H4 (cell line): ENCODE measurements at regions not wholly inside any gene's neighbourhood (a gene's known extent, or its start where the extent isn't known, plus 50 kb on each side); places are given as distances from the start of the nearest gene placed in this dataset.
"Not testable (repeated sequence)": the region's sequence is repeated elsewhere in the genome, so short reads cannot be mapped to it uniquely, and the experiment has no call there.

Source experiments
- DNase-seq: peaks from one replicate; pipeline ENCODE4 v3.0.0-alpha.2; 2015; ENCODE audit warnings: low spot score

GRCh38 chr9:26240020-26240419 lies 561.8 kb upstream of the TUSC1 start:
- no peak for DNase-seq

- DNase-seq = no peak
These were observed 559.0 kb upstream of the TUSC1 start for GRCh38 chr9:26237256-26237655.

GRCh38 chr9:26234865-26235264 lies 556.6 kb upstream of the TUSC1 start:
- DNase-seq = no peak

GRCh38 chr9:26231391-26231790 lies 553.1 kb upstream of the TUSC1 start:
- no peak for DNase-seq

GRCh38 chr9:26229324-26230054 lies 551.2 kb upstream of the TUSC1 start:
- DNase-seq = no peak

GRCh38 chr9:26228273-26228672 lies 550.0 kb upstream of the TUSC1 start:
- DNase-seq = no peak

- no peak for DNase-seq
These were observed 543.0 kb upstream of the TUSC1 start for GRCh38 chr9:26221290-26221689.

- DNase-seq = no peak
These were observed 542.1 kb upstream of the TUSC1 start for GRCh38 chr9:26220367-26220766.

GRCh38 chr9:26219961-26220360 lies 541.7 kb upstream of the TUSC1 start:
- no peak for DNase-seq

GRCh38 chr9:26216702-26217101 lies 538.5 kb upstream of the TUSC1 start:
- DNase-seq = no peak

GRCh38 chr9:26214713-26215444 lies 536.6 kb upstream of the TUSC1 start:
- not testable (repeated sequence) for DNase-seq

GRCh38 chr9:26210338-26210851 lies 532.2 kb upstream of the TUSC1 start:
- DNase-seq = no peak

GRCh38 chr9:26205261-26205660 lies 527.0 kb upstream of the TUSC1 start:
- DNase-seq = no peak

- DNase-seq = no peak
These were observed 515.0 kb upstream of the TUSC1 start for GRCh38 chr9:26193237-26193636.

GRCh38 chr9:26191711-26192110 lies 513.5 kb upstream of the TUSC1 start:
- DNase-seq = no peak

GRCh38 chr9:26181836-26182235 lies 503.6 kb upstream of the TUSC1 start:
- no peak for DNase-seq

GRCh38 chr9:26176628-26177027 lies 498.4 kb upstream of the TUSC1 start:
- DNase-seq = no peak

GRCh38 chr9:26175264-26175663 lies 497.0 kb upstream of the TUSC1 start:
- DNase-seq = no peak

- no peak for DNase-seq
These were observed 494.1 kb upstream of the TUSC1 start for GRCh38 chr9:26172301-26172700.

- no peak for DNase-seq
These were observed 493.4 kb upstream of the TUSC1 start for GRCh38 chr9:26171691-26172090.

GRCh38 chr9:26170190-26170589 lies 491.9 kb upstream of the TUSC1 start:
- no peak for DNase-seq

GRCh38 chr9:26169708-26170107 lies 491.5 kb upstream of the TUSC1 start:
- no peak for DNase-seq

- DNase-seq = no peak
These were observed 488.3 kb upstream of the TUSC1 start for GRCh38 chr9:26166537-26166936.
